ENCODE measurements at regions not wholly inside any gene's neighbourhood (a gene's known extent, or its start where the extent isn't known, plus 50 kb on each side); places are given as distances from the start of the nearest gene placed in this dataset.
A peak's percentile ranks its signal among the peaks of the same experiment; 100 is the strongest.

DNA sequence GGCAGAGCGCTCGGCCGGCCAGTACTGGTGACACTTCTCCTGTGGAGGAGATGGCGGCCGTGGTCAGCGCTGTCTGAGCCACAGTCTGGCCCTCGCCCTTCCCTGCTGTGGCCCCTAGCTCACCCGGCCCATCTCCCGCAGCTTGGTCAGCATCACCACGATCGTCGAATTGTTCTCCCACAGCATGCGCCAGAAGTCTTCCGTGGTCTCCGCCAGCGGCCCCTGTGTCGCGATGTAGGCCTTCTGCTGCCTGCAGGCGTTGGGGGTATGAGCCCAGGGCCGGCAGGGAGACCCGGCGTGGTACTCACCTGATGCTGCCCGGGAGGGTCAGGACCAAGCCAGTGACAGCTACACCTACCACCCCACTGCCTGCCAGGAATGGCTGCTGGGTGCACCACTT, 130.1 kb downstream of the PTPRS start:
- no peak overlapping the region for H3K27ac ChIP-seq
- DNase-seq (ENCODE audit: low spot score in 2 of 2): no peak
- peaks cover 3 to 96% (median 23%) of the 10 kb centered on the region in 3 donors for H3K36me3 ChIP-seq
- peaks cover 0 to 5% (median 0%) of the 10 kb centered on the region in 4 donors for H3K4me1 ChIP-seq
- H3K27me3 ChIP-seq: no peaks in the 10 kb centered on the region
- WGBS, 2 donors: 94 to 95% methylated on average over 23 of the region's 23 CpGs
- H3K4me3 ChIP-seq: no peak overlapping the region
- peaks cover 0 to 8% (median 0%) of the 10 kb centered on the region in 4 donors for H3K9me3 ChIP-seq
- TF ChIP-seq CTCF (IDR thresholded peaks at IDR 0.05): no peak
- no peak for TF ChIP-seq POLR2A (IDR thresholded peaks at IDR 0.05)
- no peak for TF ChIP-seq EP300 (IDR thresholded peaks at IDR 0.05)

DNA sequence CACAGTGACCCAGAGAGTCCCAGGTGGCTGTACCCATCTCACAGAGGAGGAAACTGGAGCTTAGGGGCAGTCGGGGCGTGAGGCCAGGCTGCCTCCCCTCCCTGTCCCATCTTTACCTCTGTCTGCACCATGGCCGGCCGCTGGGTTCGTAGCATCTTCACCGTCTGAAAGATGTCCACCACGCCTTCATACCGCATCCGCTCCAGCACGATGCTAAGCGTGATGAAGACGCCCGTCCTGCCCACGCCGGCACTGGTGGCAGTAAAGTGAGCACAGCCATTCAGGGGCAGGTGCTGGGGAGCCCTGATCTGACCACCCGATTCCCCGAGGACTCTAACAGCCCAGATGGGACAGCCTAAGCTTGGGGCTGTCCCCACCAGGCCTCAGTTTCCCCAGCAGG, 132.8 kb downstream of the PTPRS start:
- Histone ChIP-seq H3K27me3 (no peaks in the 10 kb centered on the region), H3K27ac (no peak overlapping the region), H3K4me3 (no peak overlapping the region), H3K36me3 (peaks cover 0 to 87% (median 18%) of the 10 kb centered on the region in 3 donors), H3K9me3 (peaks cover 0 to 23% (median 0%) of the 10 kb centered on the region in 4 donors), H3K4me1 (peaks cover 0 to 5% (median 0%) of the 10 kb centered on the region in 4 donors)
- TF ChIP-seq CTCF (IDR thresholded peaks at IDR 0.05) (no peak), POLR2A (IDR thresholded peaks at IDR 0.05) (no peak), EP300 (IDR thresholded peaks at IDR 0.05) (no peak)
- WGBS, 2 donors: 95% methylated on average over 14 to 17 of the region's 17 CpGs
- no peak for DNase-seq (ENCODE audit: low spot score in 2 of 2)

- Histone ChIP-seq H3K4me1 (peaks cover 0 to 5% (median 0%) of the 10 kb centered on the region in 4 donors), H3K4me3 (no peak overlapping the region), H3K36me3 (peaks cover 0 to 87% (median 12%) of the 10 kb centered on the region in 3 donors), H3K27me3 (no peaks in the 10 kb centered on the region), H3K9me3 (peaks cover 0 to 31% (median 3%) of the 10 kb centered on the region in 4 donors), H3K27ac (peak overlapping the region in 1 of 4 donors; percentile 39)
- no peak for DNase-seq (ENCODE audit: low spot score in 2 of 2)
- 76 to 77% methylated on average over 9 of the region's 11 CpGs for WGBS, 2 donors
- TF ChIP-seq CTCF (IDR thresholded peaks at IDR 0.05): no peak
- TF ChIP-seq POLR2A (IDR thresholded peaks at IDR 0.05): no peak
- no peak for TF ChIP-seq EP300 (IDR thresholded peaks at IDR 0.05)
These were observed 133.9 kb downstream of the PTPRS start for GRCh38 chr19:5206751-5207075.

- Histone ChIP-seq H3K36me3 (peaks cover 0 to 85% (median 6%) of the 10 kb centered on the region in 3 donors), H3K27ac (peak overlapping the region in 1 of 4 donors; percentile 39), H3K9me3 (peaks cover 0 to 32% (median 6%) of the 10 kb centered on the region in 4 donors)
These were observed 134.5 kb downstream of the PTPRS start for GRCh38 chr19:5205937-5206750.

GRCh38 chr19:5205381-5205780, 135.2 kb downstream of the PTPRS start:
- peaks cover 0 to 5% (median 0%) of the 10 kb centered on the region in 4 donors for H3K4me1 ChIP-seq
- DNase-seq (ENCODE audit: low spot score in 2 of 2): no peak
- peaks cover 0 to 39% (median 8%) of the 10 kb centered on the region in 4 donors for H3K9me3 ChIP-seq
- 85 to 87% methylated on average over 13 of the region's 13 CpGs for WGBS, 2 donors
- TF ChIP-seq EP300 (IDR thresholded peaks at IDR 0.05) (no peak), POLR2A (IDR thresholded peaks at IDR 0.05) (no peak), CTCF (IDR thresholded peaks at IDR 0.05) (no peak)
- H3K27ac ChIP-seq: no peak overlapping the region
- no peak overlapping the region for H3K4me3 ChIP-seq
- no peaks in the 10 kb centered on the region for H3K27me3 ChIP-seq
- H3K36me3 ChIP-seq: peaks cover 0 to 77% (median 0%) of the 10 kb centered on the region in 3 donors

More at GRCh38 chr19:5205937-5206750, 134.5 kb downstream of the PTPRS start:
- no peaks in the 10 kb centered on the region for H3K27me3 ChIP-seq
- TF ChIP-seq EP300 (IDR thresholded peaks at IDR 0.05): no peak
- H3K4me1 ChIP-seq: peaks cover 0 to 5% (median 0%) of the 10 kb centered on the region in 4 donors
- no peak for DNase-seq (ENCODE audit: low spot score in 2 of 2)
- no peak overlapping the region for H3K4me3 ChIP-seq
- WGBS, 2 donors: 38 to 43% methylated on average over 19 to 23 of the region's 29 CpGs
